ENCODE measurements at regions not wholly inside any gene's neighbourhood (a gene's known extent, or its start where the extent isn't known, plus 50 kb on each side); places are given as distances from the start of the nearest gene placed in this dataset.
A peak's percentile ranks its signal among the peaks of the same experiment; 100 is the strongest.

- TF ChIP-seq CTCF (IDR thresholded peaks at IDR 0.05): peak; percentile 44 to 61 (median 47)
- TF ChIP-seq EP300 (IDR thresholded peaks at IDR 0.05): no peak
- no peak for TF ChIP-seq POLR2A (IDR thresholded peaks at IDR 0.05)
Measured at GRCh38 chr7:86926732-86927131, 132.7 kb downstream of the ELAPOR2 start.
